Breast epithelium (tissue), 4 donors: ENCODE measurements at regions not wholly inside any gene's neighbourhood (a gene's known extent, or its start where the extent isn't known, plus 50 kb on each side); places are given as distances from the start of the nearest gene placed in this dataset.

ENCODE experiments used
- DNase-seq, 2 donors: peaks; one replicate each; pipeline ENCODE4 v3.0.0-alpha.2; 2019; ENCODE audit warnings: low spot score in 2 of 2
- H3K27ac ChIP-seq, 2 donors: fragments of 200-600 bp; sonication (generic) in 1 of 2; one replicate each; pipeline ENCODE4 v1.5.1; 2016 to 2019; ENCODE audit warnings: mild to moderate bottlenecking in 1 of 2
- H3K27me3 ChIP-seq, 2 donors: fragments of 200-600 bp; sonication (generic) in 1 of 2; one replicate each; pipeline versions ENCODE4 v1.5.1 to v1.6.0; 2017 to 2019; ENCODE audit warnings: control low read depth in 1 of 2, mild to moderate bottlenecking in 1 of 2
- H3K36me3 ChIP-seq: fragments of 200-600 bp; one replicate; pipeline ENCODE4 v1.5.1; 2019
- H3K4me1 ChIP-seq, 2 donors: fragments of 200-600 bp; sonication (generic); one replicate each; pipeline ENCODE4 v1.5.1; 2016 to 2019; ENCODE audit warnings: control low read depth in 1 of 2
- H3K4me3 ChIP-seq, 3 donors: fragments of 200-600 bp; sonication (generic); 1 replicate in 2 of 3; 2 replicates in 1 of 3; pipeline ENCODE4 v1.5.1; 2016 to 2019; ENCODE audit warnings: mild to moderate bottlenecking in 3 of 3, moderate library complexity in 2 of 3
- H3K9me3 ChIP-seq, 2 donors: fragments of 200-600 bp; sonication (generic) in 1 of 2; one replicate each; pipeline ENCODE4 v1.5.1; 2016 to 2019; ENCODE audit warnings: control low read depth in 1 of 2
- POLR2A ChIP-seq: fragments of 450-650 bp; IDR thresholded peaks from one replicate; pipeline ENCODE4 v1.6.1; 2016; ENCODE audit warnings: antibody characterized with exemption, mild to moderate bottlenecking, moderate library complexity
- POLR2AphosphoS5 ChIP-seq, 3 donors: sonication (generic); formaldehyde crosslinking; IDR thresholded peaks; one replicate each; pipeline ENCODE4 v1.6.1; 2017; ENCODE audit warnings: antibody characterized with exemption in 3 of 3
- intact Hi-C: fragments of 100-400 bp; cut with DNase I; formaldehyde crosslinking; loops from one replicate; pipeline ENCODE4 v1.15.1; 2023; ENCODE audit warnings: low total_unique reads
- TF ChIP-seq, protein P1 (sequence below), 3 donors: fragments of 450-650 bp; IDR thresholded peaks; one replicate each; pipeline ENCODE4 v1.5.1; 2016 to 2017; ENCODE audit warnings: antibody characterized with exemption in 3 of 3, mild to moderate bottlenecking in 3 of 3, moderate library complexity in 3 of 3

DNA sequence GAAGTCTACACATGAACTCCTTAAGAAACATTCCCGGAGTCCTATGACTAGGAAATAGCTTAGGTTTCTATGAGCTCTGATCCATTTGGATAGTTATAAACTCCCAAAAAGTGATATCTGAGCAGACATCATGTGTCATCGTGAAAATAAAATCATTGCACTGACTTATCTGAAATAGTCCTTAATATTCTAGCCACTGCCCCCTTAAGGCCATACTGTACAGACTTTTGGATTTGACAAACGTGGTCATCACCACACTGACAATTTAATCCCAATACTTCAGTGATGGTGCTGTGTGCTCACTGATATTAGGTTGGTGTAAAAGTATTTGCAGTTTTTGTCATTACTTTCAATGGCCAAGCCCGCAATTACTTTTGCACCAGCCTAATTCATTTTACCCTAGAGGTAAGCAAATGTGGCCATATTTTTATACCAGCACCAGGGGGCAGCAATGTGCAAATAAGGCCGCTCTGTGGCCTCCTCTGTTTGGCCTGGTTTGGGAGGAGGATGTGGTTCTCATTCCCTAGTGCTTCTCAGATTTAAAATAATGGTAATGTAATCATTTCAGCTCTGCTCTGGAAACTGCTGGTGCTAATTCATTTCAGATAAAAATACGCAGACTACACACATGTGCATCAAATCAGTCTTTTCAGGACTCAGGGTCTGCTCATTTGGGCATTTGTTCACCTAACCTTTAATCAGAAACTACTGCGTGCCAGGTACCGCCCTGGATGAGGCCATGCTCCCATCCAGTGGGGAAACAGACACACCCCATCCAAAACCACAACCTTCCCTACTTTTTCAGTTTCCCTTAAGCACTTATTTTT is 196.4 kb upstream of the C1QTNF7 start:
- intact Hi-C loops = loop anchor here (5.0 kb wide), 1 partner anchor 226 kb away; no protein-coding TSS in a partner anchor

DNA sequence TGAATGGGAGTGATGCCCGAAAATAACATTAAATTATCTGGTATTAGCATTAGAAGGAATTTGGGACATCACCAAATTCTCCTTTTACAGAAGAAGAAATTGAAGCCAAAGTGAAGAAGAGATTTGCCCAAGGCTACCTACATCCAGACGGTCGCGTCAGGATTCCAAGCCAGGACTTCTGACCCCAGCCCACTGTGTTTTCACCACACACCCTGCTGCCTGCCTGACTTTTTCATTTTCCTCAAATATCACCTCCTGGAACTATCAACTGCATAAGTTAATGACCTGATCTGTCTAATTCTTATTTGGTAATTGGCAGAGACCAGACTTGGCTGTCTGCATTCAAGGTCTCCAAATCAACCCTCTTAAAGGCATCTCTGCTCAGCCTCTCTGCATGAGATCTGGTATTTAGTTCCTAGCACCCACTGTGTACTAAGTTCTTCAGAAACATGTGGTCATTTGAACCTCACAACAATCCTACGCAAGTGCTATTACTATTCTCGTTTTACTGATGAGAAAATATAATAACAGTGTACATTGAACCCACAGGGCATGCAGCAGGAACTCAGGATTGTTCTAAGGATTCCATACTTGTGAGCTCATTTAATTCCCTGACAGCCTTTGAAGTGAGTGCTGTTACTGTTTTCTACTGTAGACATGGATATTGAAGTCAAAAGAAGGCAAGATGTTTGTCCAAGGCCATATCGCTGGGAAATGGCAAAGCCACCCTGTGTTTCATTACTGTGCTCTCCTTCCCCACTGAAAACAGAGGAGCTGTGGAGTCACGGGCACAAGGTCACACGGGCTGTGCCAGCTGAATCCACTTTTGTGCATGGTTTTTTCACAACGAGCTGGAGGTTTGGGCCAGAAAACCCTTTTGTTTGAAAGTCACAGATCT is 195.2 kb upstream of the C1QTNF7 start:
- Histone ChIP-seq H3K4me1 (no peaks in the 10 kb centered on the region), H3K9me3 (no peaks in the 10 kb centered on the region), H3K4me3 (no peak overlapping the region), H3K27me3 (no peaks in the 10 kb centered on the region), H3K36me3 (no peaks in the 10 kb centered on the region), H3K27ac (peak overlapping the region in 1 of 2 donors; percentile 25)
- intact Hi-C loops = loop anchor here (5.0 kb wide), 1 partner anchor 225 kb away; no protein-coding TSS in a partner anchor
- no peak for DNase-seq
- TF ChIP-seq POLR2AphosphoS5 (IDR thresholded peaks at IDR 0.05) (no peak), POLR2A (no peak)
- TF ChIP-seq, protein P1, sequence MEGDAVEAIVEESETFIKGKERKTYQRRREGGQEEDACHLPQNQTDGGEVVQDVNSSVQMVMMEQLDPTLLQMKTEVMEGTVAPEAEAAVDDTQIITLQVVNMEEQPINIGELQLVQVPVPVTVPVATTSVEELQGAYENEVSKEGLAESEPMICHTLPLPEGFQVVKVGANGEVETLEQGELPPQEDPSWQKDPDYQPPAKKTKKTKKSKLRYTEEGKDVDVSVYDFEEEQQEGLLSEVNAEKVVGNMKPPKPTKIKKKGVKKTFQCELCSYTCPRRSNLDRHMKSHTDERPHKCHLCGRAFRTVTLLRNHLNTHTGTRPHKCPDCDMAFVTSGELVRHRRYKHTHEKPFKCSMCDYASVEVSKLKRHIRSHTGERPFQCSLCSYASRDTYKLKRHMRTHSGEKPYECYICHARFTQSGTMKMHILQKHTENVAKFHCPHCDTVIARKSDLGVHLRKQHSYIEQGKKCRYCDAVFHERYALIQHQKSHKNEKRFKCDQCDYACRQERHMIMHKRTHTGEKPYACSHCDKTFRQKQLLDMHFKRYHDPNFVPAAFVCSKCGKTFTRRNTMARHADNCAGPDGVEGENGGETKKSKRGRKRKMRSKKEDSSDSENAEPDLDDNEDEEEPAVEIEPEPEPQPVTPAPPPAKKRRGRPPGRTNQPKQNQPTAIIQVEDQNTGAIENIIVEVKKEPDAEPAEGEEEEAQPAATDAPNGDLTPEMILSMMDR (IDR thresholded peaks at IDR 0.05) = no peak

More for the DNA sequence above, 196.4 kb upstream of the C1QTNF7 start:
- no peaks in the 10 kb centered on the region for H3K36me3 ChIP-seq
- no peaks in the 10 kb centered on the region for H3K4me1 ChIP-seq
- DNase-seq = peak; percentile 52 to 60
- no peaks in the 10 kb centered on the region for H3K9me3 ChIP-seq
- no peak overlapping the region for H3K27ac ChIP-seq
- no peaks in the 10 kb centered on the region for H3K27me3 ChIP-seq
- TF ChIP-seq, protein P1 (IDR thresholded peaks at IDR 0.05) = peak; percentile 51 to 68 (median 57)
- no peak for TF ChIP-seq POLR2A
- TF ChIP-seq POLR2AphosphoS5 (IDR thresholded peaks at IDR 0.05) = peak in 1 of 3 donors; percentile 33
- H3K4me3 ChIP-seq = no peak overlapping the region

DNA sequence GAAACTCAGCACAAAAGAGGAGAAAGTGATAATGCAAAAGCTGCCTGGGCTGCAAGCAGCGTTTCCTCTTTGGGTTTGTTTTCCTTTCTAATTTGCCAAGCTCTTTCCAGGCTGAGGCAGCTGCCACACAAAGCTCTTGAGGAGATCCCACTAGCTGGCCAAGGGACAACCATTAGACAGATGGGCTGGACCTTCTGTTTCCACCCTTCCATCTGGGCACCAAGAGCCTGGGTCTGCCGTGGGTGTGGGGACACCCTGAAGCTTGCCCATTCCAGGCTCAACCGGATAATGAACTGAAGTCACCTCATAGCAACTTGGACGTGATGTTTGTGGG is 194.6 kb upstream of the C1QTNF7 start:
- TF ChIP-seq POLR2A = no peak
- TF ChIP-seq, protein P1 (IDR thresholded peaks at IDR 0.05) = no peak
- TF ChIP-seq POLR2AphosphoS5 (IDR thresholded peaks at IDR 0.05) = no peak
- DNase-seq = no peak
- Histone ChIP-seq H3K4me3 (no peak overlapping the region), H3K4me1 (no peaks in the 10 kb centered on the region), H3K36me3 (no peaks in the 10 kb centered on the region), H3K27me3 (no peaks in the 10 kb centered on the region), H3K9me3 (no peaks in the 10 kb centered on the region), H3K27ac (peak overlapping the region in 1 of 2 donors; percentile 25)
- intact Hi-C loops = loop anchor here (5.0 kb wide), 1 partner anchor 224 kb away; no protein-coding TSS in a partner anchor

DNA sequence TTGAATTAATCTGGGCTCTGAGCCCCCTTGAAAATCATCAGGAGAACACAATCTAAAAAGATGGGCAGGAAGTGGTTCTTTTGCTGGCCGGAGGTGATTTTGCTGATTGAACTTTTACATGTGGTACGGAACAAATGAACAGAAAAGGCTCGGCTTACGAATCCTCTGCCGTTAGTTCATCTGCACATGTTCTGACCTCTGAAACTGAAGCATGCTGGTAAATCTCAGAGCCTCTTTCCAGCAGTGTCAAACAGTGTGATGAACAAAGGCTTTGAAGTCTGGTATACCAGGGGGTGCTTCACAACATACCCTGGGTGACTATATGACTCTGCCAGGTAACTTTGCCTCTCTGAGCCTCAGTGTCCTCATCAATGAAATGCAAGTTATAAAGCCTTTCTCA is 194.2 kb upstream of the C1QTNF7 start:
- Histone ChIP-seq H3K27ac (peak overlapping the region in 1 of 2 donors; percentile 25), H3K4me3 (no peak overlapping the region), H3K36me3 (no peaks in the 10 kb centered on the region), H3K27me3 (no peaks in the 10 kb centered on the region), H3K9me3 (no peaks in the 10 kb centered on the region), H3K4me1 (no peaks in the 10 kb centered on the region)
- TF ChIP-seq POLR2AphosphoS5 (IDR thresholded peaks at IDR 0.05) = no peak
- TF ChIP-seq POLR2A = no peak
- TF ChIP-seq, protein P1 (IDR thresholded peaks at IDR 0.05) = no peak
- DNase-seq = no peak
- intact Hi-C loops = loop anchor here (5.0 kb wide), 1 partner anchor 224 kb away; no protein-coding TSS in a partner anchor
